ENCODE measurements at regions not wholly inside any gene's neighbourhood (a gene's known extent, or its start where the extent isn't known, plus 50 kb on each side); places are given as distances from the start of the nearest gene placed in this dataset.

DNA sequence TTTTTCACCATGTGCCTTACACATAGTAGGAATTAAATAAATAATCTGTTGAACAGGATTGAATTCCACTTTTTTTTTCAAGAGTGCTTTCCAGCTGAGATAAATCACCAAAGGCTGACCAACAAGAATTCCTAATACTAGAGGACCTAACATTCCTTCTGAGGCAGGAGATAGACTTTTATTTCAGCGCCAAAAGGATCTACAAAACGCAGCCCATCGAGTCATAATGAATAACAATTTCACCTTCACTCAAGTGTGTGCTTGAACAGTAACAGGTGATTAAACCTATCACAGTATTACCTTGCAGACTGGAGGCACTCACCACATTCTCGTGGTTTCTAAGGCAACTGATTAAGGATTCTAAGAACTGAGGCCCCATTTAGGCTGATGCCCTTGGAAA lies 224.3 kb upstream of the ATP2B1 start:
- no peak for ATAC-seq

GRCh38 chr12:89928467-89928866 lies 219.8 kb upstream of the ATP2B1 start:
- no peaks in the 10 kb centered on the region for H3K36me3 ChIP-seq
- H3K27ac ChIP-seq = no peak overlapping the region
- H3K4me3 ChIP-seq = no peak overlapping the region
- TF ChIP-seq POLR2A (IDR thresholded peaks at IDR 0.05) = no peak
- no peak for TF ChIP-seq CTCF (IDR thresholded peaks at IDR 0.05)
- TF ChIP-seq POLR2AphosphoS5 (IDR thresholded peaks at IDR 0.05) = no peak
- no peak for TF ChIP-seq EP300 (IDR thresholded peaks at IDR 0.05)
- no peak for ATAC-seq
- no peaks in the 10 kb centered on the region for H3K27me3 ChIP-seq
- H3K9me3 ChIP-seq = no peaks in the 10 kb centered on the region
- H3K4me1 ChIP-seq = no peaks in the 10 kb centered on the region
- WGBS, 2 donors (ENCODE audit: low coverage in 1 of 2) = 70 to 91% methylated on average over 1 of the region's 1 CpG

More for the DNA sequence above, 224.3 kb upstream of the ATP2B1 start:
- WGBS, 2 donors (ENCODE audit: low coverage in 1 of 2) = 62 to 75% methylated on average over 4 of the region's 4 CpGs
- H3K4me3 ChIP-seq = no peak overlapping the region
- no peaks in the 10 kb centered on the region for H3K36me3 ChIP-seq
- peaks cover 0 to 12% (median 4%) of the 10 kb centered on the region in 3 donors for H3K4me1 ChIP-seq
- H3K27ac ChIP-seq = no peak overlapping the region
- H3K27me3 ChIP-seq = no peaks in the 10 kb centered on the region
- no peak for TF ChIP-seq POLR2A (IDR thresholded peaks at IDR 0.05)
- TF ChIP-seq POLR2AphosphoS5 (IDR thresholded peaks at IDR 0.05) = no peak
- no peak for TF ChIP-seq EP300 (IDR thresholded peaks at IDR 0.05)
- TF ChIP-seq CTCF (IDR thresholded peaks at IDR 0.05) = no peak
- H3K9me3 ChIP-seq = no peaks in the 10 kb centered on the region

DNA sequence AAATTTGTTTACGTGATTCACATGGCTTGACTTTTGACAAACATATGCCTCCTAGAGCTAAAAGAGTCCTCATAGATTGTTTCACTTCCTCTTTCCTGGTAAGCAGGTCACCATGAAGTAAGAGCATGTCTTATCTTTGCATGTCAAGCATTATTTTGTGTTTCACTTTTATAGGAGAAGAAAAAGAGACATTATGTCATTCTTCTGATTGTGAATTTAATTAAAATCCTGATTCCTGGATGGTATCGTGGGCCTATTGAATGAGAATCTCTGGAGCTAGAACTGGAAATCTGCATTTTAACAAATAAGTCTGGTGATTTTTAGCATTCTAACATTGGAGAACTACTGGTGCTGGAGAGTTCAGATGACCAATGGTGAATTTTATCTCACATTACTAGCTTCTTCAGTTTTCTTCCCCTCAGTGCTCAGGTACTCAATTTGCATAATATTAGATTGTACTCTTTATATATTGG lies 218.6 kb upstream of the ATP2B1 start:
- no peak for ATAC-seq
- H3K9me3 ChIP-seq = no peaks in the 10 kb centered on the region
- no peaks in the 10 kb centered on the region for H3K36me3 ChIP-seq
- WGBS, 2 donors (ENCODE audit: low coverage in 1 of 2) = 83 to 100% methylated on average over 2 of the region's 2 CpGs
- no peak overlapping the region for H3K4me3 ChIP-seq
- H3K27me3 ChIP-seq = no peaks in the 10 kb centered on the region
- TF ChIP-seq POLR2AphosphoS5 (IDR thresholded peaks at IDR 0.05) (no peak), EP300 (IDR thresholded peaks at IDR 0.05) (no peak), POLR2A (IDR thresholded peaks at IDR 0.05) (no peak), CTCF (IDR thresholded peaks at IDR 0.05) (no peak)
- H3K27ac ChIP-seq = no peak overlapping the region
- H3K4me1 ChIP-seq = no peaks in the 10 kb centered on the region

DNA sequence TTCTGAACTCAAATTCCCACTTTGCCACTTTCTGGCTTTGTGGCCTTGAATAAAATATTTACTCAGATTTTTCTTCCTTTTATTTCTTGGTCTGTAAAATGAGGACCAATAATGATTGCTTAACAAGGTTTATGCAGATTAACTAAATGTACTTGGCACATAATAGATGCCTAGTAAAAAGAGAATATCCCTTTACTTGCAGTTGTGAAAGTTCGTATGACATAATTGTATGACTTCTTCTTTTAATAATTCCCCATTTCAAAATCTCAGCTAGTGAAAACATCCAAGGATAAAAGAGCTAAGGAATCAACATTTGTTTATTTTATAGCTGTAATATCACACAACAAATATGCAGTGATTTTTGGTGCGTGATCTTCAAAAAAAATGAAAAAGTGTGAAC lies 215.6 kb upstream of the ATP2B1 start:
- WGBS, 2 donors (ENCODE audit: low coverage in 1 of 2) = 81 to 92% methylated on average over 2 of the region's 2 CpGs
- H3K4me3 ChIP-seq = no peak overlapping the region
- no peaks in the 10 kb centered on the region for H3K4me1 ChIP-seq
- H3K36me3 ChIP-seq = no peaks in the 10 kb centered on the region
- no peak for TF ChIP-seq POLR2A (IDR thresholded peaks at IDR 0.05)
- TF ChIP-seq CTCF (IDR thresholded peaks at IDR 0.05) = no peak
- TF ChIP-seq EP300 (IDR thresholded peaks at IDR 0.05) = no peak
- TF ChIP-seq POLR2AphosphoS5 (IDR thresholded peaks at IDR 0.05) = no peak
- no peak for ATAC-seq
- H3K9me3 ChIP-seq = no peaks in the 10 kb centered on the region
- no peak overlapping the region for H3K27ac ChIP-seq
- no peaks in the 10 kb centered on the region for H3K27me3 ChIP-seq

DNA sequence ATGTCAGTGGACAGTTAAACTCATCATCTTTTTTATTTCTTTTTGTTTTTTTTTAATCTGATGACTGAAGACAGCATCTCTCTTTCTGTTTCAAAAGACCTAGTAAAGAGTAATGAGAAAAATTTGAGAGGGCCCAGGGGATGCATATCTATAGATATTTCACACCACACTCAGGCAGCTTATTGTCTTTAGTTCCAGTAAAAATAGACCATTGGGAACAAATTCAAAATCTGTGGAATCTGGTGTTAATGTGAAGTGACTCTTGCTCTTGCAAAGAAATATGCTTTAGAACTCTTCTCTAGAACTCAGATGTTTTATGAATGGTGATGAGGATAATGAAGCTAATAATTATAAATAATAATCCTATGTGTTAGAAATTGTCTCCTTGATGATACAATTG lies 214.5 kb upstream of the ATP2B1 start:
- no peaks in the 10 kb centered on the region for H3K4me1 ChIP-seq
- ATAC-seq = no peak
- no peak overlapping the region for H3K27ac ChIP-seq
- no peaks in the 10 kb centered on the region for H3K27me3 ChIP-seq
- no peaks in the 10 kb centered on the region for H3K9me3 ChIP-seq
- H3K4me3 ChIP-seq = no peak overlapping the region
- TF ChIP-seq CTCF (IDR thresholded peaks at IDR 0.05) (no peak), POLR2A (IDR thresholded peaks at IDR 0.05) (no peak)
- no peaks in the 10 kb centered on the region for H3K36me3 ChIP-seq

All from gastroesophageal sphincter (tissue), 4 donors.